ENCODE measurements at regions not wholly inside any gene's neighbourhood (a gene's known extent, or its start where the extent isn't known, plus 50 kb on each side); places are given as distances from the start of the nearest gene placed in this dataset.
A peak's percentile ranks its signal among the peaks of the same experiment; 100 is the strongest.

DNA sequence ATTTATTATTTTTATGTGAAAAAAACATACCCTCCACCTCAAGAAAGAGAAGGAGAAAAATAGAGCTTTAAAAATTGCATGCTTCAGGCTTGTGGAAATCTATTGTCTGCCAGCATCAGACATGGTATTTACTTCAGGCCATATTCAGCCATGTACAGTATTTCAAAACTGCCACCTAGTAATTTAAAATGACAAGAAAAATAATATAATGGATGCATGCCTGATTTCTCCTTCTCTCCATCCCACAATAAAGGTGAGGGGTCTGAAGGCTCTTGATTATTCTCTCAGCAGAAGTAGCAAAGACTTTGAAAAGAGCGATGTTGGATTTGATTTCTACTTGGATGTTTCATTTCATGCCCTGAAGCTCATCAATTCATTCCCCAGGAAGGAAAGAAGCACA lies 250.7 kb downstream of the TBC1D4 start:
- no peak for DNase-seq (ENCODE audit: low spot score)

DNA sequence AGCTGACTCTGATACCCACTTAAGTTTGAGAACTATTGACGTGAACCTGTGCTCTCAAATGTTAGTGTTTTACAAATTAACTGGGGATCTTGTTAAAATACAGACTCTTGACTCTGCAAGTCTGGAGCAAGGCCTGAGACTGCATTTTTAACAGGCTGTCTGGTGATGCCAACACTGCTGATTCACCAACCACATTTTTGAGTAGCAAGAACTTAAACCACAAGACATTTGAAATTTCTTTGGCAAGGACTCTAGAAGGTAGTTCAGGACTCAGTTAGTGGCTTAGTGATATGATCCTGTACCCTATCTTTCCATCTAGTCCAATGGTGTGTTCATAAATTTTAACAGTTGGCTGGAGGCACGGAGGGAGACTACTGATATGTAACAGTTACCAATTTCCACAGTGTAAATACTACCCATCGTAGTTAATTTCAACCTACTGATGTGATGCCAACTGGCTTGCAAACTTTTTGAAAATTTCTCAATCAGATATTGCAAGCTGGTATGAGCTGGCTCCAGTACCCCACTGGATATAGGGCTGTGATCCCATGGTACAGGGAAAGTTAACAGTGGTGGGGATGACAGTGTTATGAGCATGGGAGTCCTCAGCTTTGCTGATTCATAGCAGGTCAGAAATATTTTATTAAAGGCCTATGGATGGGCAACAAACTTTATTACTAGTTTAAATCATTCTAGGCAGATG lies 255.1 kb downstream of the TBC1D4 start:
- DNase-seq (ENCODE audit: low spot score), result peak; percentile 84

DNA sequence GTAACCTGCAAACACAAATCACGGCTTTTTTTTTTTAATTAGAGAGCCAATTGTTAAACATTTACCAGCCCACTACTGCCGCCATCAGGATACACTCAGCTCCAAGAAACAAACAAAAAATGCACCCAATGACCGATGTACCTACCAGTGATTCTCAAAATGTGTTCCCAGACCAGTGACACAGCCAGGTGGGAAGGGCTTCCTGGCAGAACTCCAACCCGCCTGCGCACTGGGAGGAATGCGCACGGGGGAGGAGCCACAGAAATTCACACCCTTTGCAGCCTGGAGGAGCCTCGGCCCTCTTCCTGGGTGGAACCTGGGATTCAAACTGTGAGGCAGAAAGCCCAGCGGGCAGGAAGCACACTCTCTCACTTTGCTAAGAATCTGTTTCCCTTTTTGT lies 255.9 kb downstream of the TBC1D4 start:
- DNase-seq (ENCODE audit: low spot score), result no peak

DNA sequence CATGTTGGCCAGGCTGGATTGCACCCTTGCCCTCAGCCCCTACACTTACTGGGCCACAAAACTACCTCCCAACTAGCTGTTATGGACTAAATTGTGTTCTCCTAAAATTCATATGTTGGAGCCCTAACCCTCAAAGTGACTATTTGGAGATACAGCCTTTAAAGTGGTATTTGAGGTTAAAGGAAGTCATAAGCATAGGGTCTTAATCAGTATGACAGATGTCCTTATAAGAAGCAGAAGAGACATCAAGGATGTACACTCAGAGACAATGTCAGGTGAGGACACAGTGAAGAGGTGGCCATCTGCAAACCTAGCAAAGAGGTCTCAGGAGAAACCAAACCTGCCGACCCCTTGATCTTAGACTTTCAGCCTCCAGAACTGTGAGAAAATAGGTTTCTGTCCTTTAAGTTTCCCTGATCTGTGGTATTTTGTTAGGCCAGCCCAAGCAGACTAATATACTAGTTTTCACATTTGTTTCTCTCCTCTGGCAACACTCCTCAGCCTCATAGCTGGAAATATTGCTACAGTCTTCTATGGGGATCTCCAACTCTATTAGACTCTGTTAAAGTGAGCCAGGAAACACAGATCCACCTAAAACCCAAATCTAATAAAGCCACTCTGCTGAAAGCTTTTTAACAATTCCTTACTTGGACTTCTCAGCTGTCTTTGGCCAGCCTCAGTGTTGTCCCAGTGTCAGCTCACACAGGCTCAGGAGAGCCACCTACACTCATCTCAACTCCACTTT lies 256.5 kb downstream of the TBC1D4 start:
- no peak for DNase-seq (ENCODE audit: low spot score)

DNA sequence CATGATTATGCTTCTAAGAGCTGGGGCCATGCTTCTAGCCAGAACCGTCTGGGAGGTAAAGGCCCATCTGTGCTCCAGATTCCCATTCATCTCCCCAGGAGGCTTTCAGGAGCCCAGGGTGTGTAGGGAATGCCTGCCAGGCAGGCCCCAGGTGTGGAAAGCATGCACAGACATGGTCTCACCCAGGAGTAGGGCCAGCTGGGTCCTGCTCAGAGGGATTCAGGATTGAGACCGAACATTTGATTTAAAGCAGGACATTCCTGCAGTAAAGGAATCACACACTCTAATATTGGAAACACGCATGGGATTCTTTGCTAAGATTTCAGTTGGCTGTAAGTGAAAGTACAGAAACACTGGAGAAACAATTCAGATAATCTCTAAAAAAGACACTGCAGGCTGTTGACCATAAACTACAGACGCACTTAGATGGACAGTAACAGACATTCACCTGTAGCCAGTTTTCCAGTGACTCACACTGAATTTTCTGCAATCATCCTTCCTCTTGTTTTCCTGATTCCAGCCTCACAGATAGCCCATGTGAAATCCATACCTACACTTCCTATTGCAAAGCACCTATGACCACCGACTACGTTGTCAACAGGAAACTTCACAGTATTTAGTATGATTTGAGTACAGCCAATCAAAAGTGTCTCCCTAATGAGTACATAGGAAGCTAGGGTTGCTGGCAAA lies 257.8 kb downstream of the TBC1D4 start:
- no peak for DNase-seq (ENCODE audit: low spot score)

DNA sequence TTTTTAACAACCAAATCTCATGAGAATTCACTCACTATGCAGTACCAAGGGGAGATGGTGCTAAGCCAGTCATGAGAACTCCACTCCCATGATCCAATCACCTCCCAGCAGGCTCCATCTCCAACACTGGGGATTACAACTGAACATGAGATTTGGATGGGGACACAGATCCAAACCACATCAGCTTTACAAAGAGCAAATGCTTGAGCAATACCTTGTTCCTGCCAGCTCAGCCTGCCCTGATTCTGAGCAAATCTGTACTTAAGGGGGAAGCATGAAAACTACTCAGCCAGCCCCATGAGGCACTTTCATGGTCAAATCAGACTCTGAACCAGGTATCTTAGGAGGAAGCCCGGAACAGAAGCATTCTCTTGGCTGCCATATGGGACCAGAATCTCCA lies 259.9 kb downstream of the TBC1D4 start:
- DNase-seq (ENCODE audit: low spot score), result peak; percentile 21

DNA sequence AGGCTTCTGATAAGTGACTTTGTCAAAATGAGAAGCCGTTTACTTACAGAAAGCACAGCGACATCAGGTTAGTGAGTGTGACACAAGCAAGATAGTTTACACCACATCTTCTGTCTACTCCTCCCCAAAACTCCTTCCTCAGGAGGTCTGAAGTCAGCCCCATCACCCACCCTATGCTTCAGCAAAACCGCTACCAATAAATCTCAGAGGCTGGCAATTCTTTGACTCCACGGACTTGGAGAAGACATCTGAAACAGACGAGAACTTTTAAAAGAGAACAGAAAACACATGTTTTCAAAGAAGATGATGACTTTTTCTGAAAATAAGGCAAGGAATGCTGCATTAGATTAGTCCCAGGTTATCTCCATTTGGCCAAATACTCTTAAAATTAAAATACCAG lies 261.1 kb downstream of the TBC1D4 start:
- DNase-seq (ENCODE audit: low spot score), result no peak

DNA sequence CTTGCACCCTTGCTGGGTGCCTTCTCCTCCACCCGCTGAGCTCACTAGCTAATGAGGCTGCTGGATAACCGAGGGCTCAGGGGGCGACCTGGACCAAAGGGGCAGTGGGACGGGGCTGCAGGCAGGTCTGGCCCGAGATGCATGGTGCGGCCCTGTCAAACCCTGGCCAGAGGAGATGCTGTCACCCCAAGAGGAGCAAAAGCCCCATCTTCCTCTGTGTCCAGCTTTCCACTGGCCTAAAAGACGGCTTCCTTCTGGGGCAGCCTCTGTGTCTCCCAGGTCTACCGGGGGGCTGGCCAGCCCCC lies 261.8 kb downstream of the TBC1D4 start:
- DNase-seq (ENCODE audit: low spot score), result no peak

DNA sequence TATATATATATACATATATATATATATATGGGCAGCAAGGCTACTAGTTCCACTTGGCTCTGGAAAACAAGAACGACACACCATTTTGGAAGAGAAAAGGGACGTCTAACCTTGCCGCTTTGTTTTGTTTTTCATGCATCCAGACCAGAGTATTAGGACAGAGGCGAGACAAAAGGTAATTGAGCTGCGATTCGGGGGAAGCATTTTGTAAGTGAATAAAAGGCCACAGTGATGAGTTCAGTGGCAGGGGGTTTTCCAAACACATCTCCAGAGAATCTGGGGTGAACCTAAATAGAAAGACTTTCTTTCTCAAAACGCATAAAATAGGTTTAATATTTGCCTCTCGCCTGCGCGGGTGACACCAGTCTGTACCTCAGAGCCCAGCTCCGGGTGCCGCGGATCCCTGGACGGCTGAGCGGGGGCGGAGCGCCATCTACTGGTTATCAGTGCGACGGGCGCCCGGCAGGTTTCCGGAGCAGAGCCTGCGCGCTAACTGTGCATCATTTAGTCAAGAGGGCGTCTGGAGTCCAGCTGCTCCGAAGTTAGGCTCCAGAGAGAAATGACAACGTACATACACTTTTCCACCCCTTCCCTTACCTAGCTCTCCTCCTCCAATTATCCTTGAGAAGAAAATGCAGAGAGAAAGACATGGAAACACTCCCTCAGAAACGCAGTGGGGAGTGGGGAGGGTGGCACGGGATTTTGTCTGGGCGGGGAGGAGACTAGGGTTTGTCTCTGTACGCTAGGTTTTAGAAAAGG lies 262.3 kb downstream of the TBC1D4 start:
- DNase-seq (ENCODE audit: low spot score), result peak; percentile 83

DNA sequence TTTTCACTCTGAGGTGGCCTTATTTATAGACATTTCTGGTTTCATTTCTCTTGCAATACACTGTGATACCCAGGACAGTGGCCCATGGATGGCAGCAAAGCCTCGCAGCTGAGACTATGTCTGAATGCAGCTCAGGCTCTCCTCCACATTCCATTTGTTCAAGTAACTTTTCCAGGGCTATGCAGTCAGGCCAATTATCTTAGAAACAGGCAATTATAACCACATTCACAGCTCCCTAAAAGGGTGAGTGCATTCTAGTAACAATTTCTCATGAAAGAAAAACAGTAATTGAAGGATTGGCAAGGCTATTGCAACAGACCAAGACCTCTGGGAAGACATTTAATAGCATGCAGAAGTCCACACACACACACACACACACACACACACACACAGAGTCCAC lies 264.0 kb downstream of the TBC1D4 start:
- DNase-seq (ENCODE audit: low spot score), result peak; percentile 70

DNA sequence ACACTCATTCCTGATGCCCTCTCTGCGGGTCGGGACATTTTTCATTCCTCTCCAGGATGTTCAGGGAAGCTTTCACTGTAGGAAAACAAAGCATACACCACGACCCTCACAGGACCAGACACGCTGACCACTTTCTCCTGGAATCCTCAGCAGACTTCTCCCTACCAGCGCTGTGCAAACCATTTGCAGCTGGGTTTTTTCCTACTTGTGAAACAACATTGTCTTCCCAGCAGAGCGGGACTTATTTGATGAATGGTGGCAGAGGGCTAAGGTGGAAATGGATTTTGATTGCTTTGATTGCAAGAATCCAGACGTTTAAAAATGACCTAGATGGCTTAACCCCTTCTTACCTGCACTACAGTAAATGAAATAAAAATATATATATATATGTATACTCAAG lies 265.9 kb downstream of the TBC1D4 start:
- no peak for DNase-seq (ENCODE audit: low spot score)

DNA sequence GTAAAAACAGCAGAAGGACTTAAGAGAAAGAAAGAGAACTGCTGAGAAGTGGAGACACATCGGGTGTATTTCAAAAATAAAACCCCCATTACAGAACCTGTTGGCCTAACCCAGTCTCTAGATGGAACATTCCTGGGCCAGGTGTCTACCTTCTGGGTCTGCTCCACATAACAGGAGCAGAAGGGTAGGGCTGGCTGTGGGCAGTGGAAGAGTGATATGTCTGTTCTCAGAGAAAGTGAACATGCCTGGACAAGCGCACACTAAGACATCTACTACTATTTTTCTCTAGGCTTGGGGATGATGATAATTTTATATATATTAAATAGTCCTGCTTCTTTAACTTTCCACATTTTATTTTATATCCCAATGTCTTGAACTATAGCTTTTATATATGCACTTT lies 267.1 kb downstream of the TBC1D4 start:
- DNase-seq (ENCODE audit: low spot score), result no peak

DNA sequence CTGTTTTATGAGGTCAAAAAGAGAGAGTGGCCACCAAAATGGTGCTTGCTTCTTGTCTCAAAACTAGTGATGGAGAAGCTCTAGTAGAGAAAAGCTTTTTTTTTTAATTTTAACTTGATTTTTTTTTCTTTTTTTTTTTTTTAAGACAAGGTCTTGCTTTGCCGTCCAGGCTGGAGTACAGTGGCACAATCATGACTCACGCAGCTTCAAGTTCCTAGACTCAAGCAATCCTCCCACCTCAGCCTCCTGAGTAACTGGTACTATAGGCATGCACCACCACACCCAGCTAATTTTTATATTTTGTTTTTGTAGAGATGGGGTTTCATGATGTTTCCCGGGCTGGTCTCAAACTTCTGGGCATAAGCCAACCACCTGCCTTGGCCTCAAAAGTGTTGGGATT lies 279.0 kb downstream of the TBC1D4 start:
- DNase-seq (ENCODE audit: low spot score), result no peak

DNA sequence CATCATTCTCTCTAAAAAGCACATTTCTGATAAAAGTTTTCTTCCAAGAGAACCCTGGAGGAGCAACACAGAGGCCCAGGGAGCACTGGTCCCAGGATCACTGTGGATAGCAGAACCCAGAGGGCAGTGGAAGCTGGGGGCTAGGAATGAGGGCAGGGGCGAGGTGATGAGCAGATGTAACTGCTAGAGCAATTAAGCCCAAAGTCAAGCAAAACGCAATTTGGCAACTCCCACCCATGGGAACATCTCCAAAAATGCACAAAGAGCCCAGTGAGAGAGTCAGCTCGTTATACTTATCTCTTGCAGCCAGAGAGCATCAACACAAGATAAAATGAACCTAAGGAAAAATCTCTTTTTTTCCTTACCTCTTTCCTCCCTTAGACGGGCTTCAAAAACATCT lies 284.2 kb downstream of the TBC1D4 start:
- DNase-seq (ENCODE audit: low spot score), result no peak

DNA sequence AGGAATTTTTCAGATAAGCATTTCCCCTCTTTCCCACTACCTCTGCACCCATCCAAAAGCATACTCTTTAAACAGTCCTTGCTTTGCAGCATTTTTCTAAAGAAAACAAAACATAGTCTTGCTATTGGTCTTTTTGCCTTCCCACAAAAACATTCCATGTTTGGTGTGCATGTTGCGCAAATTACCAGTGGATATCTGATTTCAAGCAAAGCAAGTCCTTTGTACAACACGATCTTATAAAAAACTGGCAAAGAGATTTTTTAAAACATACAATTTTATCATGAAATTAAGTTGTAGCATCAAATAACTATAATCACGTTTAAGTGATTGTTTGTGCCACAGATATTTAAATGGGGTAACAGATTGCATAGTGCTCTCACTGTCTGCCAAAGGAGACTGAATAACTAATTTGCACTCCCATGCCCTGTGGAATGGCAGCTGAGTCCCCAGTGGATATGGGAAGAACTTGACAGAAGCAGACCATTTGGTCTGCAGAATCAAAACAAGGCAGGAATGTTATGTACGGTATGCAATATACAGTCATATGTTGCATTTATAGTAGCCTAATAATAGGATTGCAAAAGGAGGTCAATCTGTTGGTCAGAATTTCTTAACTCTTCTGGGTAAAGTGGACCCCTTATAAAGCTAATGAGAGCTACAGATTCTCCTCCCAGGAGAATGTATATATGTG lies 285.7 kb downstream of the TBC1D4 start:
- DNase-seq (ENCODE audit: low spot score), result no peak

DNA sequence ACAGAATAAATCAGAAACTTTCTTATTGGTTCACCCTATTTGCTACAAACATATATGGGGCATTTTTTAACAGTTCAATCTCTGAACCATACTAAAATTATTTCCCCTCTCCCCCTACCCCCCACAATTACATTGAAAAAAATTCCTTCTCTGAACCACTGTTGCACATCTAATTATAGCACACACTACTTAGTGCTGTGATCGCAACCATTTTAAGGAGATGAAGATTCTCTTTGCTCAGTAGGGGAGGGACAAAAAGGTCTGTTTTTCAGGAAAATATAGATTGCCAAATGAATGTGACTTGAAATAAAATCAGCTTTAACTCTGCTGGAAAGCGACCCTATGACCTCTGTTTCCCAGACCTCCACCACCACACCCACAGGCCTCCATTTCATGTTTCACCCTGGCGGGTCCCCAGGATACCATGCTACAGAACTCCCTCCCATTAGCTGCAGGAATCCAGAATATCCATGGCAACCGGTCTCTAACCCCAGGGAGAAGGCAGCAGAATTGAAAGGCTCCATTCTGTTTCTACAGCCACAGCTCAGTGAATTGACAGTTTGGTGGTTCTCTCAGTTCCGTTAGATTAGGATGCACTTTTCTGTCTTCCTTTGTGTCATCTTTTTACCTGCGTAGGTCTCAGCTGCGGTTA lies 286.3 kb downstream of the TBC1D4 start:
- no peak for DNase-seq (ENCODE audit: low spot score)

DNA sequence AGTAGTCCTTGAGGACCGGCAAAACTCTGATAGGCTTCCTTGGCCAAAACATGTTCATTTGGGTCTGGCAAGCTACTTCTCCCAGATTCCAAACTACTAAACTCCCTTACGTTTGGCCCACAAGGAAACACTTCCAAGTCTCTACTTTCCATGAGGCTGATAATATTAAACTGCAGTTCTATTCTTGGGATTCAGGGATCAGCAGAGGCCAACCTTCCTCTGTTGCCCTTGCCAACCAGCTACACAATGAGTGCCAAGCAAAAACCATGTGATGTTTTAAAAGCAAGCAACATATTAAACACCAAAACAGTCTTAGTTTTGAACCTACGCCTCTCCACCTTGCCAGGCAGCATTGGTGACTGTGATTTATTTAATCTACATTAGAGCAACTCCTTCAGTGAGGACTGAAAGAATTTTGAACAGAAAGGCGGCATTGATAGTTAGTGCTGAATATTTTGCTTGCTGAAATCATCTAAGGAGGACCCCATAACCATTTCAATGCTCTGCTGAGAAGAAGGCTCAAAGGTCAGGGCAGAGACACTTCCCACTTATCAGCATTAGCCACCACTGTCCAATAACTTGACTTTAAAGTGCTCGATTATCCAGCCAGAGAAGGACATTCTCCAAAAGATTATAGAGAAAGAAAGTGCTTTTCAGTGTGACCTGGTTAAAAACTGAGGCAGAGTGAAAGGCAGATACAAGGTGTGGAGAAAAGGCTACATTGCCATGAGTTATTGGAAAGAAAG lies 287.1 kb downstream of the TBC1D4 start:
- DNase-seq (ENCODE audit: low spot score), result no peak

DNA sequence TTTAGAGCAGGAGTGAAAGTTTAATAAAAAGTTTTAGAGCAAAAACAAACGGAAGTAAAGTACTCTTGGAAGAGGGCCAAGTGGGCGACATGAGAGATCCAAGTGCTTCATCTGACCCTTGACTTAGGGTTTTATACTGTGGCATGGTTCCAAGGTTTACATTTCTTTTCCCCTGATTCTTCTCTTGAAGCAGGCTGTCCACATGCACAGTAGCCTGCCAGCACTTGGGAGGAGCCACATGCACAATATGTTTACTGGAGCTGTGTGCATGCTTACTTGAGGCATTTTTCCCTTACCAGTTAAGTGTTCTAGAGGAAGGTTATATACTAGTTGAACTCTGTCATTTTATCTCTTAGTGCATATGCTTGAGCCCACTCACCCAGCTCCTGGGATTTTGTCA lies 295.6 kb downstream of the TBC1D4 start:
- DNase-seq (ENCODE audit: low spot score), result no peak

DNA sequence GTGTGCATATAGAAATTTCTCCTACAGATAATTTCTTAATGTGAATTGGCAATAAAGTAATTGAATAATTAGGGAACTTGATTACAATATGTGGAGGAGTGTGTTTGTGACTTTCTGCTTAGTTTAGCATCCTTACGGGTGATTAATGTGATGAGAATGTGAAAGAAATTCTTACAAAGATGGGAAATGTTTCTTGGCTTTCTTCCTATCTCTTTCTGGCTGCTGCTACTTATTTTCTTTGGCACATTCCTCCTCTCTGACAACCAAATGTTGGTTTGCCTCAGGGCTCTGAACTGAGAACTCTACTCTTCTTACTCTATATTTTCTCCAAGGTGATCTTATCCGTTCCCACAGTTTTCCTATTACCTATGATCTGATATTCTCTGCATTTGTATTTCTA lies 300.1 kb downstream of the TBC1D4 start:
- DNase-seq (ENCODE audit: low spot score), result peak; percentile 4

DNA sequence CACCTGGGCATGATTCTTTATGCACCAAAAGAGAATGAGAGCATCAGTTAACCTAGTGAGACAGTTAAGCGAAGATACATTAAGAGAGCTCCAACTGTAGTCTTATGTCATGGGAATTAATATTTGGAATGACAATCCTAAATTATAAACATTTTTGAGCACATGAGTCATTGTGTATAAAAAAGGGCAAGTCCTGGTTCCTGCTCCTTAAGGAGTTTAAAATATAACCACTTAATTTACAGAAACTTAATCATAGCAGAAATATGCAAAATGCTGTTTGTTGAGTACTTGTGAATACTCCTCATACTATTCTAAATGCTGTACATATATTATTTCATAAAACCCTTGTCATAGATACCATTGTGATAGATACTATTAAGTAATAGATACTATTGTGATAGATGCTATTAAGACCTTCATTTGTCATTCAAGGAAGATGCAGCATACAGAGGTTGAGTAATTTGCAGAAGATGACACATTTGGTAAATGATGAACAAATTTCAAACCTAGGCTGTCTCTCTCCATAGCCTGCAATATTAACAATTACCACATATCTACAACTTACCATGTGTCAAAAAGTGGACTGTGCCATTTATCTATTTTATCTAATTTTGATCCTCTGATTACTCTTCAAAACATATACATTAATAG lies 301.0 kb downstream of the TBC1D4 start:
- DNase-seq (ENCODE audit: low spot score), result peak; percentile 17
